ENCODE measurements at regions not wholly inside any gene's neighbourhood (a gene's known extent, or its start where the extent isn't known, plus 50 kb on each side); places are given as distances from the start of the nearest gene placed in this dataset.

GRCh38 chr6:168992446-168993144 lies 261.1 kb downstream of the THBS2 start:
- no peak for TF ChIP-seq TAF1 (IDR thresholded peaks at IDR 0.05; ENCODE audit: borderline replicate concordance, low read depth, low read length)
- TF ChIP-seq POLR2A (IDR thresholded peaks at IDR 0.05; ENCODE audit: low read depth, low read length) = no peak
- no peak for TF ChIP-seq POLR2AphosphoS5 (IDR thresholded peaks at IDR 0.05; ENCODE audit: low read depth, low read length)

Data from GM12892 (cell line).